SH-SY5Y (cell line): ENCODE measurements at regions not wholly inside any gene's neighbourhood (a gene's known extent, or its start where the extent isn't known, plus 50 kb on each side); places are given as distances from the start of the nearest gene placed in this dataset.

Experiments used
- GATA2 ChIP-seq: IDR thresholded peaks from 2 replicates; pipeline ENCODE4 v1.6.1; 2011; ENCODE audit warnings: mild to moderate bottlenecking, low read depth, low read length
- GATA3 ChIP-seq: IDR thresholded peaks from 2 replicates; pipeline ENCODE4 v1.6.1; 2011; ENCODE audit warnings: low read depth, mild to moderate bottlenecking, low read length, moderate library complexity

GRCh38 chr3:159480046-159480445 lies 508.6 kb upstream of the IL12A start:
- TF ChIP-seq GATA3 (no peak), GATA2 (no peak)
